ENCODE measurements at regions not wholly inside any gene's neighbourhood (a gene's known extent, or its start where the extent isn't known, plus 50 kb on each side); places are given as distances from the start of the nearest gene placed in this dataset.

- H3K9me3 ChIP-seq (replicated peaks in 1 of 3) = no peaks in the 10 kb centered on the region
- no peaks in the 10 kb centered on the region for H3K27me3 ChIP-seq
- H3K36me3 ChIP-seq (replicated peaks in 1 of 2) = no peaks in the 10 kb centered on the region
- WGBS, 4 donors = 77 to 83% (median 81%) methylated on average over 11 to 13 of the region's 13 CpGs
- H3K4me1 ChIP-seq (replicated peaks in 1 of 2) = no peaks in the 10 kb centered on the region
- intact Hi-C loops (cut with DNase I) = no loop called here
- H3K4me3 ChIP-seq = no peak overlapping the region
- H3K27ac ChIP-seq = no peak overlapping the region
- DNase-seq = peak in 1 of 7 donors; percentile 2
- TF ChIP-seq CTCF (IDR thresholded peaks at IDR 0.05) (no peak), POLR2A (IDR thresholded peaks at IDR 0.05) (no peak)
Observed at GRCh38 chr1:2962946-2963345, 58.3 kb upstream of the ACTRT2 start.

- H3K36me3 ChIP-seq (replicated peaks in 1 of 2) = no peaks in the 10 kb centered on the region
- TF ChIP-seq POLR2A (IDR thresholded peaks at IDR 0.05) (no peak), CTCF (IDR thresholded peaks at IDR 0.05) (no peak)
- no peak overlapping the region for H3K4me3 ChIP-seq
- peak in 1 of 7 donors; percentile 2 for DNase-seq
- H3K9me3 ChIP-seq (replicated peaks in 1 of 3) = no peaks in the 10 kb centered on the region
- H3K27me3 ChIP-seq = no peaks in the 10 kb centered on the region
- H3K27ac ChIP-seq = no peak overlapping the region
- WGBS, 4 donors = 76 to 89% (median 86%) methylated on average over 3 to 4 of the region's 4 CpGs
- no peaks in the 10 kb centered on the region for H3K4me1 ChIP-seq (replicated peaks in 1 of 2)
- intact Hi-C loops (cut with DNase I) = no loop called here
Observed at GRCh38 chr1:2965676-2966075, 55.6 kb upstream of the ACTRT2 start.

- H3K27ac ChIP-seq = no peak overlapping the region
Observed at GRCh38 chr1:2966449-2967328, 54.6 kb upstream of the ACTRT2 start.

DNA sequence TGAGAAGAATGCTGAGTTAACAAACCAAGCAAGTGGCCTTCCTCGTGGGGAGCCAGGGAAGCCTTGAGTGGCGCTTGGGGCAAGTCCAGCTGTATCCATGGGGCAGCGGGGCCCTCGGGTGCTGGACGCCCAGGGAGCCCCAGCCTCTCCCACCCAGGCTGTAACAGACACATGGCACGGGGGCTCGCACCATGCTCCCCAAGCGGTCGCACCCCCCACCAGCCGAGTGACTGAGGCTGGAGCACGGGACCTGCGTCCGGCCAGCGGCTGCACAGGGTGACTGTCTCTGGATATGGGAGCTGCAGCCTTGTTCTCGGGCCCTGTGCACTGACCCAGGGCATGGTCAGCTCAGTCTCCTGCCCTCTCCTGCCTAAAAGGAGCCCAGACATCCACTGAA is 53.9 kb upstream of the ACTRT2 start:
- WGBS, 4 donors = 50 to 82% (median 73%) methylated on average over 3 to 15 of the region's 15 CpGs
- no peaks in the 10 kb centered on the region for H3K27me3 ChIP-seq
- no peaks in the 10 kb centered on the region for H3K36me3 ChIP-seq (replicated peaks in 1 of 2)
- H3K4me1 ChIP-seq (replicated peaks in 1 of 2) = no peaks in the 10 kb centered on the region
- no peaks in the 10 kb centered on the region for H3K9me3 ChIP-seq (replicated peaks in 1 of 3)
- TF ChIP-seq CTCF (IDR thresholded peaks at IDR 0.05) = no peak
- no peak for TF ChIP-seq POLR2A (IDR thresholded peaks at IDR 0.05)
- H3K27ac ChIP-seq = no peak overlapping the region
- DNase-seq = peak in 1 of 7 donors; percentile 3
- no peak overlapping the region for H3K4me3 ChIP-seq
- intact Hi-C loops (cut with DNase I) = no loop called here

More at GRCh38 chr1:2966449-2967328, 54.6 kb upstream of the ACTRT2 start:
- 47 to 62% (median 58%) methylated on average over 23 to 25 of the region's 25 CpGs for WGBS, 4 donors
- H3K27me3 ChIP-seq = no peaks in the 10 kb centered on the region
- no peaks in the 10 kb centered on the region for H3K36me3 ChIP-seq (replicated peaks in 1 of 2)
- TF ChIP-seq CTCF (IDR thresholded peaks at IDR 0.05) (no peak), POLR2A (IDR thresholded peaks at IDR 0.05) (no peak)
- no peaks in the 10 kb centered on the region for H3K4me1 ChIP-seq (replicated peaks in 1 of 2)
- no peaks in the 10 kb centered on the region for H3K9me3 ChIP-seq (replicated peaks in 1 of 3)
- peak in 1 of 7 donors; percentile 8 for DNase-seq
- intact Hi-C loops (cut with DNase I) = no loop called here
- H3K4me3 ChIP-seq = no peak overlapping the region

All from adrenal gland (tissue), 9 donors.